Cerebellar cortex (tissue), 1 donor: ENCODE measurements at regions not wholly inside any gene's neighbourhood (a gene's known extent, or its start where the extent isn't known, plus 50 kb on each side); places are given as distances from the start of the nearest gene placed in this dataset.
A peak's percentile ranks its signal among the peaks of the same experiment; 100 is the strongest.
"Not testable (repeated sequence)": the region's sequence is repeated elsewhere in the genome, so short reads cannot be mapped to it uniquely, and the experiment has no call there.

ENCODE experiments used
- DNase-seq: peaks from one replicate; pipeline ENCODE4 v3.0.0-alpha.2; 2015; ENCODE audit warnings: low spot score

DNA sequence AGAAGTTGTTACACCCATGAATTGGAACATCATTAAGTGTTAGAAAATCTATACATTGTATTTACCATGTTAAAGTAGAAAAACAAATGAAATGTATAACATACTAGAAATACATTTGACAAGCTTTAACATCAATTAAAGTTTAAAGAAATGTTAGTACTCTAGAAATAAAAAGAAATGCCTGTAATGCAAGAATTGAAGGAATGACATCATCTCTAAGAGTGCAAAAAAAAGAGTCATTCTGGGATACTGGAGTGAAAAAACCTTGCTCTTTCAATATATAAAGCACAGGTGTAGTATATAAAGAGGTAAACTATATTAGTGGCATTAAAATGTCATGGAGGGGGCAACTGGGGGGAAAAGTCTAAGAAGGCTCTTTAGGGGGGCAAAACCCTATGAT is 210.8 kb upstream of the PLD5 start:
- DNase-seq = no peak

DNA sequence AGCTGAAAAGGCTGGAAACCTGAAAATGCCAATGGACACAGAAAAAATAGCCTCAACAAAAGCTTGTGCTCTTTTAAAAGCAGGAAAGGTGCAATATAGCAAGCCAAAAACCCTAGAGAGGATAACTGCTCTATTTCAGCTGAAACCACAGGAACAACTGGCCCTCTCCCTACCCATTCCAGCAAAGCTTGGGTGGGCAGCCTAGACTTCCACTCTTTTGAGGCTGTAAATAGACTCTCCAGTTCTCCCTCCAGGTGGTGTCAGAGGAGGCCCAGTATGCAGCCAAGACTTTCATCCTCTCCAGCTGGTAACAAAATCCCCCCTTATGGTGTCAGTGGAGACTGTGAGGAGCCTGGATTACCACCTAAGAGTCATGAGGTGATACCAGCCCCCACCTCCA is 206.9 kb upstream of the PLD5 start:
- no peak for DNase-seq

DNA sequence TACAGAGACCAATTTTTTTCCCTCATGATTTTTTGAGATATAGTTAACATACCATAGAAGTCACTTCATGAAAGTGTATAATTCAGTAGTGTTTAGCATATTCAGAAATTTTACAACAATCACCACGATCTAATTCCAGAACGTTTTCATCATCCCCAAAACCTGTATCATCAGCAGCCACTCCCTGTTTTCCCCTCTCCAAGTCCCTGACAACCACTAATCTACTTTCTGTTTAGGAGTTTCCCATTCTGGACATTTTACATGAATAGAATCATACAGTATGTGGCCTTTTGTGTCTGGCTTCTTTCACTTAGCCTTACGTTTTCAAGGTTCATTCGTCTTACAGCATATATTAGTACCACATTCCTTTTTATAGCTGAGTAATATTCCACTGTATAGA is 204.2 kb upstream of the PLD5 start:
- no peak for DNase-seq

DNA sequence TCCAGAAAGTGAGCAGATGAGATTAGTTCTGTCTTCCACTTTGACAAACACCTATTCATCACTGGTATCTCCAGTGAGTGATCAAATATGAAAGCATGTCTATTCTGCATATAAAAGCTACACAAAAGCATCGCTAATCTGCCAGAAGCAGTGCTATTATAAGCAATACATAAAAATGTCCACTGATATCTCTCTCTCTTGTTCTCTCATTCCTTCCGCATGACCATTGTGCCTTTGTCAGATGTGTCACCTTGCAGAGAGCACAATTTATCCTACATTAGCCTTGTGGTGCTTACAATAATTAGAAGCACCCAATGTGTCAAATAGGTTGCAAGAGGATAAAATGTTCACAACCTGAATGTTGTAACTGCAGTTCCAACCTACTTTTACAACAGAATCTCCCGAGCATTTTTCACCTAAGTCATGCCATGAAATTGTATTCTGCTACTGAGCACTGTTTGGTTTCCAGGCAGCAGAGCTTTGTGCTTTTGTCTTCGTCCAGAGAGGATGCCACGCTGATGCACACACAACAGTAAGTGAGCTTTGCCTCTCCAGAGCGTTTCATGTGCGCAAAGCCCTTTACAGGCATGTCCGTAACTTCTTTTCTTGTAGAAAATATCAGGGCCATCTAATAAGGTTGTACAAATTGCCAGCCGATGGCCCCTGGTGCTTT is 198.7 kb upstream of the PLD5 start:
- DNase-seq = no peak

DNA sequence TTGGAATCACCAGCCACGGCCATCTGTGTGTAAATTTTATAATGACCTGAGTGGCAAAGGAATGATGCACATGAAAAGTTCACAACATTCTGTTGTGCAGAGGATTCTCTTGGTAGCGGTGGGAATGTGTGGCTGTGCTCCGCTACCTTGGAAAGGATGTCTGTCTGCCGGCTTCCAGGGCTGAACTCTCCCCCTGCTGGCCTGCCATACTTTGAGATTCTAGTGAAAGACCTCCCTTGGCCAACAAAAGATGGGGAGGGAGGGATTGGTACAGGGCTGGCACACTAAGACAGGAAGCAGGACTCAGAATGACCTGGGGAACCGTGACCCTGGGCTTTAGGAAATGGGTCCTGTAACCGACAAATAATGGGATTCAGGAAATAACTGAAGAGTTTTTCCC is 194.5 kb upstream of the PLD5 start:
- no peak for DNase-seq

DNA sequence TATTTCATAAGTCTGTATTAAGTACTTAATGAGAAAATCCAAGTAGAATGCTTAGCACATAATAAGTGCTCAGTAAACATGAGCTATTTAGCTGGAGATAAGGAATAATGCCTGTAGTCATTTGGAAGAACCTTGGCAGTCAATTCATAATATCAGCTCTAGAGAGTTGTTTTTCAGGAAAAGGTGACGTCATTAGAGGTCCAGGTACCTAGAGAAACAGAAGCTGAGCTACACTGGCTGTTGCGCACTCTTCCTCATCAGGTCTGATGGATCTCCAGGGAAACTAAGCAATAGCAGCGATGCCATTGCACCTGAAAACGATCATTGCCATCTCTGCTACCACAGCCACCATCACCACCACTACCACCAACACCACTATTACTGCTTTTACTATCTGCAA is 187.8 kb upstream of the PLD5 start:
- DNase-seq = no peak

DNA sequence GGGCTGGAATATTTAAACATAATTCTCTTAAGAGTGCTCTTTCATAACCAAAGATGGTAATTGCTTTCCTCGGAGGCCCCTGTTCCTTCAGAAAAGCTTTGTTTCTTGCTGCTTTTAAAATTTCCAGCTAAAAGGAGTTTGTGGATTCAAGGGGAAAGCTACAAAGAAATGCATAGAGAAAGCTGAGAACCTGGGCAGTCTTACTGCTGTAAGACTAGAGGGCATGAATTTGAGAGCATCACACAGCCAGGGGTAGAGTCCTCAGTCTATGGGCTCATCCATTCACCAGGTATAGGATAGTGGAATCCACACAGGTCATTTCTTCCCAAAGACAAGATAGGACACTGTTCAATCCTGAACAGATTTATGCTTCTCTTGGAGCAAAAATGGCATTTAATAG is 186.3 kb upstream of the PLD5 start:
- no peak for DNase-seq

DNA sequence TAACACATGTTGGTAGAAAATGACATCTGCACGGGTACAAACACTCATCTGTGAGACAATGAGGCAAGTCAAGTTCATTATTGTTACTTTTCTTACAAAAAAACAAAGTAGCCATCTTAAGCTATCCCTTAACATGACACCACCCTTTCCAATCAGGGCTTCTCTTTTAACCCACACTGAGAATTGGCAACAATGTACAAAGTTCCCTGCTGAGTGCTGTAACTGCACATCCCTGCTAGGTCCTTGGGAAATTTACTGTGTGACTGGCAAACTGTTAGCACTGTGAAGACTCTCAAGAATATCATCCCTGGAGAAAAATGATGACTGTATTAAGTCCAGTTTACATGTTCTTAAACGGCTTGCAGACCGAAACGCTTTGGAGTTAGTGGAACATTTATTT is 185.8 kb upstream of the PLD5 start:
- DNase-seq = no peak

DNA sequence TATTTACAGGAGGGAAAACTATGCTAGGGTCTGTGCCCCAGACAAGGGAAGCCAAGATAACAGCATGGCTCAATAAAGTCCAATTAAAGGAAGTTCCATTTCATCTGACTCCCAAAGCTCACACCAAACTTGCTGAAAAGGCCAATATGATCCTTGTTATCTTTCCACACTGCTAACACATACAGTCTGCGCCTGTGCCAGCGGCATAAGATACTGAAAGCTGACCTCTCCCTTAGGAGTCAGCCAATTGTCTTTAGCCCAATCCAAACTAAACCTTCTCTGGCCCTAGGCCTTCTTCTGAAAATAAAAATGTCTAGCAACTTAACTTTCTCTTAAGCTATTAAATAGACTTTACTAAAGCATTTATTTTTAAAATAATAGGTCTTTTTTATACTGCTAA is 179.0 kb upstream of the PLD5 start:
- no peak for DNase-seq

DNA sequence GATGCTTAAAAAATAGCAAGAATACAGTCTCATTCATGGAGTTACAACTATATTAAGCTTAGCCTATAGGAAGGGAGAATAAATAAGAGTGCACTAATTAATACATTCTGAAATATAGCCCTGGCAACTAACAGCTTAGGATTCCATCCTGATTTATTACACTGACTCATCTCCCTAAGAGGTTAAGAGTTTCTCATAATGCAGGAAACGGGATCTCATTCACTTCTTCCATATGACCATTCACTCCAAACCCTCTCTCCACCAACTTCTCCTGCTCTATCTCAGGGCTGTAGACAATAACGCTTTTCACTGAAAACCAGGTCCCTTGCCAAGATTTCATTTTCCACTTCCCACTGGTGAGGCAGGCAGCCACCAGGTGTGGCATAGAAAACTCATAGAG is 168.5 kb upstream of the PLD5 start:
- DNase-seq = peak; percentile 6

DNA sequence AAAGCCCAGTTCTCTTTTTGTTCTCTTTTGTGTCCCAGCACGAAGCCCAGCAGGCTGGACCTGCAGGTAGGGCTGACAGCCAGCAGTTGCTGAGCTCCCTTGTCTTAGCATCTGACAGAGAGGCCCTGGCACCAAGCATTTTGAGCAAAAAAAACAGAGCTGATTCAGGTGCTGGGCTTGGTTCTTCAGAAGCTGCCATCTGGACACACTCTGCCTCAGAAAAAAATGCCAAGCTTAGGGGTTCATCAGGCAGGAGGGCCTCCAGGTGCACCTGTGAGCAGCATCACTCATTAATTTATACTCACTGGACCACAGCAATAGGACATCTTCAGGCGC is 167.1 kb upstream of the PLD5 start:
- peak; percentile 96 for DNase-seq

DNA sequence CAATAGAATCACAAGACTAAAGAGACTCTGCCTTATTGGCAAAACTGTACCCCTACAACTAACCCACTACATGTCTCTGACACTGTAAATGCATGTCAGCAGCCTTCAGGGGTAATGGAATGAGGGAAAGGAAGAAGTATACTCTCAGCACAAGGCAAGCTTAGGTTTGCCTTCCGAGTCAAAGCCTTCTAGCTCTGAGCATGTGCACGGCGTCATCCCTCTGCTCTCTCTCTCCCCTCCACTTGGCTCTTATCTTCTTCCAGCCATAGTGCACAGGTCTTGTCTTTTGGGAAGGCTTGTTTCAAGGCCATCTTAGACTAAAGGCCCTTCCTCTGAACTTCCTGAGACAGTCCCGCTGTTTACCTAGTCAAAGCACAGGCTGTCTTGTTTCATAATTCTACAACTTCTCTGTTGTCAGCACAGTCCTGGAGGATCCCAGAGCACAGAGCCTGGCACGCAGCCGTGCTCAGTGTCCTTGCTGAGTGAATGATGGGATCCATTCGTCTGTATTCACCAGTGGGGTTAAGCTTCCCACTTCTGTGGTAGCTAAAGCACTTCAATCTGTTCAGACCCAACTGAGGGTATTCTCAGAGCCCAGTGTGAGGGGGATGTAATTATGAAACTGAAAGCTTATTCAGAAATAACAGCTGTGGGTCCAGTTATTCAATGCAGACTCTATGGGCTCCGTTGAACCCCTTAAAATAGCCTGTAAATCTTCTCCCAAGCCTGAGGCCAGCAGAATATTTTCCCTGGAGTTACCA is 166.5 kb upstream of the PLD5 start:
- DNase-seq = no peak

DNA sequence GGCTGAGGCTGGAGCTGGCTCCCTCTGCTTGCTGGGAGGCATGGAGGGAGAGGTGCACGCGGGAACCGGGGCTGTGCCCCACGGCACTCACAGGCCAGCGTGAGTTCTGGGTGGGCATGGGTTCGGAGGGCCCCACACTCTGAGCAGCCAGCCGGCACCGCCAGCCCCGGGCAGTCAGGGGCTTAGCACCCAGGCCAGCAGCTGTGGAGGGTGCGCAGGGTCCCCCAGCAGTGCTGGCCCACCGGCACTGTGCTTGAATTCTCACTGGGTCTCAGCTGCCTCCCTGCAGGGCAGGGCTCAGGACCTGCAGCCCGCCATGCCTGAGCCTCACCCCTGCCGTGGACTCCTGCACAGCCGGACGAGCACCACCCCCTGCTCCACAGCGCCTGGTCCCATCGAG is 164.9 kb upstream of the PLD5 start:
- DNase-seq = no peak

DNA sequence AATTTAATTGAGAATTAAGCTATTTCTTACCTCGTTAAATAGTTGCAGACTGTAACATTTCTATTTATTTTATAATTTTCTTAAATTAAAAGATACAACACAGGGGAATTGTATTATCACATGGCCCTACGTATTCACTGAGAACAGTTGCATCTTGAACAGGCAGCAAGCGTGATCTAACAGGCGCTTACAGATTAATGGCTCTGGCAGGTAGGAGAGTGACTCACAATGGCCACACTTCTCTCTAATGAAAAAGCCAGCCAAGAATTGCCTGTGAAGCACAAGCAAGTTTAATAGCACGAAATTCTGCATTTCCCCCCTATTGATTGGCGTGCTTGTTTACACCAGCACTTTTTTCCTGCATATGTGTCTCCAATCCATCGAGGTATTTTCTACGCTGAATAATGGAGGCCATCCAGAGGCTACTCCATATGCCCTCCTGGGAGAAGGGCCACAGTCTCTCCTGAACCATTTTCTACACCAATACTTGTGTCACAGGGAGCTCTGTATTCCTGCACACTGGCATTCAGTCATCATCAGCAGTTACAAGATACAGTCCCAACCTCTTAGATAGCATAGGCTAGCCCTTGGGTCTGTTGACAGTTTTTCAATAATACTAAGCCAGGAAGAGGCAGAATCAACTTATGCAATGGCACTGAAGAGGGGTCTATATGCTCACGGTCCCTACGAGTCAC is 150.6 kb upstream of the PLD5 start:
- no peak for DNase-seq

DNA sequence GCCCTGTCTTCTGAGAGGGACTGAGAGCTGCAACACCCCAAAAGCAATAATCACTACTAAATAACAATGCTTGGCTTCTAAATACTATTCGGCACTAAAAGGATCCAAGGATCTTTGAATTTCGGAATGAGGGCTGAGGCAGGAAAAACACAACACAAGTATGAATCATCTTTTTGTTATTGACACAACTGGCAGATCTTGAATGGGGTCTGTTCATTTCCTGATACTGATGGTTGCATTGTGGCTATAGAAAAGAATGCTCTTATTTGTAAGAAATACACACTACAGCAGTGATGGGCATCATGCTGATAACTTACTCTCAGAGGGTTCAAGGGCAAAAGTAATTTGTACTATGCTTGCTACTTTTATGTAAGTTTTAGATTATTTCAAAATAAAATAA is 149.2 kb upstream of the PLD5 start:
- DNase-seq = no peak

DNA sequence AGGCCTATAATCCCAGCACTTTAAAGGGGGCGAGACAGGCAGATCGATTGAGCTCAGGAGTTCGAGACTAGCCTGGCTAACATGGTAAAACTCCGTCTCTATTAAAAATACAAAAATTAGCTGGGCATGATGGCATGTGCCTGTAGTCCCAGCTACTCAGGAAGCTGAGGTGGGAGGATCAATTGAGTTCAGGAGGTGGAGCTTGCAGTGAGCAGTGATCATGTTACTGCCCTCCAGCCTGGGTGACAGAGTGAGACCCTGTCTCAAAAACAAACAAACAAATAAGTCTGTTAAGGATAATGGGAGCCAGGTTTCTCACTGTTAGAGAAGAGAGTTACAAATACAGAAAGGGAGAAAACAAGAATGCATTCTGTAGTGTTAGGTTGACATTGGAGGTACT is 148.7 kb upstream of the PLD5 start:
- DNase-seq = not testable (repeated sequence)

DNA sequence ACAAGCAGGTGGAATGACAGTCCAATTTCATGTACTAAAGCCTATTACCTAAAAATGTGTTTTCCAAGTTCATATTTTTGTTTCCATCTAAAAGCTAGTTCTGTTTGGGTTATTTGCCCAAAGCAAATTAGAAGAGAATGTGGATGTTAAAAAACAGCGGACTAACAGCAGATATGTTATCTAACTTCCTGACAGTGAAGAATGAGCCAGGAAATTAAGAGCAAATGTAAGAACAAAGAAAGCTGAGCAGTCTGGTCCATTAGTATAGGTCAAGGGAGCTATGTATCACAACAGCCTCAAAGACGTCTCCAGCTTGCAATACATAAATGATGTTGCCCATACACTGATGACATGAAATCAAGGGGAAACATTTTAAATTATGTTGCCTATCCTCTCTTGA is 145.5 kb upstream of the PLD5 start:
- no peak for DNase-seq

DNA sequence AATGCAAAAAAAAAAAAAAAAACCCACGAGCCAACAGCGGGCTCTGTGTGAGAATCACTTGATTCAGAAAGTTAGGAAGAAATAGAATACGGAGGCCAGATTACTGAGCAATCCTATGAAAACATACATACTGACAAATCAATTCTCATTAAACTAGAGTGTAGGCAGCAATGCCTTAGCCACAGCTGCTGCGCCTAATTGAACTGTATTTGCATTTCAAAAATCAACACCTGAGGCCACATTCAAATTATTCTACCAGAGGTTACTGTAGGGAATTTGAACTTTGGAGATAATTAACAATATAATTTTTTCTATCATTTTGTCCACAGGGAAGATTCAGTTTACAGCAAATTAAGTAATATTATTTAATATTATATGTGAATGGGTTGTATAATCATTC is 138.4 kb upstream of the PLD5 start:
- no peak for DNase-seq

DNA sequence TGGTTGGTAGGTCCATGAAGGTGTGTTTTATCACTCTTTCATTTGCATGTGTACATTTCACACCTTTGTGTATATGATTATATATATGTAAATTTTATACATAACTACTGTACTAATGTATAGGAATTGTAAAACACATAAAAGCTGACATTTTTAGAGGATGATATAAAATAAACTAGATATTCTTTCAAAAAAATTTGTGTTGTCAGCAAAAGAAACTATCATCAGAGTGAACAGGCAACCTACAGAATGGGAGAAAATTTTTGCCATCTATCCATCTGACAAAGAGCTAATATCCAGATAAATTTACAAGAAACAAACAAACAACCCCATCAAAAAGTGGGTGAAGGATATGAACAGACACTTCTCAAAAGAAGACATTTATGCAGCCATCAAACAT is 129.3 kb upstream of the PLD5 start:
- not testable (repeated sequence) for DNase-seq

DNA sequence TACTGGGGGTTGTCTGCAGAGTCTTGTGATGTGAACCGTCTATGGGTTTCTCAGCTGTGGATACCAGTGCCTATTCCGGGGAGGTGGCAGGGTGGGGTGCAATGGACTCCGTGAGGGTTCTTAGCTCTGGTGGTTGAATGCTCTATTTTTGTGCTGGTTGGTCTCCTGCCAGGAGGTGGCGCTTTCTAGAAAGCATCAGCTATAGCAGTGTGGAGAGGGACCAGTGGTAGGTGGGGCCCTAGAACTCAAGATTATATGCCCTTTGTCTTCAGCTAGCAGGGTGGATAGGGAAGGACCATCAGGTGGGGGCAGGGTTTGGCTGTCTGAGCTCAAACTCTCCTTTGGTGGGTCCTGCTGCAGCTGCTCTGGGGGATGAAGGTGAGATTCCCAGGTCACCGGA is 127.3 kb upstream of the PLD5 start:
- DNase-seq = peak; percentile 22

DNA sequence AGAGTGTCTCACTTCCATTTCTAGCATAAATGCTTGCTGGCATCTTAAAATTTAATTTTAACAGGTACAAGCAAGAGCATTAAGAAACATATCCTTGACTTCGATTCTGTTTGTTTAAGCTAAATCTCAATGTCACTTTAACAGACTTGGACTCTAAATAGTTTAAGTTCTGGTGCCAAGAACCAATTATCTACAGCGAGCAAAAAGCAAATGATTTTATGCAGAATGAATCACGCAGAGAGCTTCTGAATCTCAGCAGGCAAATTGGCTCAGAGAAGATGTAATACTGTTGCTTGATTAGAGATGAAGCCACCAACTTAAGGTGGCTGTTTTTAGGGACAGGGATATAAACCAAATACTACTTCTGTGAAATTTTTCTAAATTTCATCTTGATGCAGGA is 117.0 kb upstream of the PLD5 start:
- peak; percentile 12 for DNase-seq

DNA sequence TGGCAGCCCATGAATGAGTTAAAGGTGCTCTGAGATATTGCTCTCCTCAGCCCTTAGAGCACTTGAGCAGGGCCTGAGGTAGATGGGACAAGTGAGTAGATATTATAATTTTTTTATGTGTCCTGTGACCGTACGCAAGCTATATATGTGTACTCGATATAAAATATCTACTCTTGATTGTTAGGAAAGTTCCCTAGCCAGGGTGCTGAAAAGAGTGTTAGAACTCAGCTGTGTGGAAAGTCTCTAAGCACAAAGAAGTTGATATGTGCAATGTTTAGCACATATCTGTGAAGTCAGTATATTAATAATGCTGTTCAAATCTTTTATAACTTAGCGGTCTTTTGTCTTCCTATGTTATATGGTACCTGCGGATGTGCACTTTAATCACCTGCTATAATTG is 114.6 kb upstream of the PLD5 start:
- DNase-seq = no peak

DNA sequence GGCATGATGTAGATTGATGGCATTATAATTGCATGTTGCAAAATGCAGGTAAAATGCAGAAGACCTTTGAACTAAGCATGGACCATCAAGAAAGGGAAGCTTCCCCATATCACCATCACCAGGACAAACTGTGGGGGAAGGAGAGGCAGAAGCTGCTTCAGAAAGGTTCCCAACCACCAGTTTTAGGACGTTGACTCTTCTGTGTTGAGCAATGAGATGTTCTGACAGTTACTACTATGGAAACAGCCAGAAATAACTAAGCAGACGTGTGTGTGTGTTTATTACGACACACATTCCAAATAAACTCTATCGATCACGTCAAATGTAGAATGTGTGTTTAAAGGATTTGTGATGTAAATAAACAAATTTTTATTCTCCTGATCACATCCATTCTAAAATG is 110.2 kb upstream of the PLD5 start:
- DNase-seq = no peak

DNA sequence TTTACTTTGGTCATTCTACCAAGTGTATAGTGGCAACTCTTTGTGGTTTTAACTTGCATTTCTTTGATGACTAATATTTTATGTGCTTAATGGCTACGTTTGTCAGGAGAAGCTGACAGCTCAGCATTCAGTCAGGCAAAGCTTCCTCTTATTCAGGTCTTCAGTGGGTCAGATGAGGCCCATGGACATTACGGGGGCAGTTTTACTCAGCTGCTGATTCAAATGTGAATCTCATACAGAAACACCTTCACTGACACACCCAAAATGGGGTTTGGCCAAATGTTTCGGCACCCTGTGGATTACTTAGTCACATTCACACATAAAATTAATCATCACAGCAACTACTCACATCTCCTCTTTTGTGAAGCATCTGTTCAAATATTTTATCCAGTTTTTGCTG is 104.9 kb upstream of the PLD5 start:
- DNase-seq = peak; percentile 19
